ENCODE measurements at regions not wholly inside any gene's neighbourhood (a gene's known extent, or its start where the extent isn't known, plus 50 kb on each side); places are given as distances from the start of the nearest gene placed in this dataset.
A peak's percentile ranks its signal among the peaks of the same experiment; 100 is the strongest.

- TF ChIP-seq CTCF (IDR thresholded peaks at IDR 0.05), result peak in 1 of 3 experiments; percentile 24
- no peak for TF ChIP-seq POLR2A (IDR thresholded peaks at IDR 0.05)
- TF ChIP-seq POLR2AphosphoS5 (IDR thresholded peaks at IDR 0.05; ENCODE audit: insufficient read depth in 1 of 2, low read depth in 1 of 2), result no peak
Observed at GRCh38 chr10:10677479-10677878, 340.2 kb upstream of the CELF2 start.
